HEK293 (cell line): ENCODE measurements at regions not wholly inside any gene's neighbourhood (a gene's known extent, or its start where the extent isn't known, plus 50 kb on each side); places are given as distances from the start of the nearest gene placed in this dataset.

Source experiments
- CTCF ChIA-PET: fragments of 350-600 bp; formaldehyde crosslinking; extraction: SDS; loops from one replicate; lab custom pipeline; 2021; ENCODE audit warnings: antibody characterized with exemption; lab: Yijun Ruan, JAX
- POLR2A ChIA-PET: fragments of 300-600 bp; formaldehyde crosslinking; extraction: SDS; loops from one replicate; lab custom pipeline; 2020; ENCODE audit warnings: antibody characterized with exemption, inconsistent platforms; lab: Yijun Ruan, JAX
- H3K27ac ChIP-seq: fragments of 200-500 bp; sonication (Bioruptor generic); 2 replicates; pipeline ENCODE4 v1.5.1; 2014; ENCODE audit warnings: low read depth, low read length, control low read depth, inconsistent platforms; ENCODE audit errors: extremely low read depth
- H3K36me3 ChIP-seq, 2 experiments: fragments of 200-500 bp in 1 of 2; sonication (Bioruptor generic) in 1 of 2; 1 replicate in 1 of 2; 2 replicates in 1 of 2; pipeline ENCODE4 v1.5.1; 2014 to 2017; ENCODE audit warnings: inconsistent platforms in 2 of 2, low read length in 2 of 2; ENCODE audit not compliant: control insufficient read depth in 2 of 2, insufficient read depth in 1 of 2
- H3K4me1 ChIP-seq: fragments of 200-500 bp; sonication (Bioruptor generic); 2 replicates; pipeline ENCODE4 v1.5.1; 2014; ENCODE audit warnings: mild to moderate bottlenecking, low read length, inconsistent platforms; ENCODE audit not compliant: control insufficient read depth, insufficient read depth
- H3K4me3 ChIP-seq: 2 replicates; pipeline ENCODE4 v1.5.1; 2011; ENCODE audit warnings: low read depth, mild to moderate bottlenecking, control low read depth, low read length, moderate library complexity
- H3K9me3 ChIP-seq: fragments of 200-500 bp; sonication (Bioruptor generic); 2 replicates; pipeline ENCODE4 v1.5.1; 2014; ENCODE audit warnings: low read depth, low read length, inconsistent platforms; ENCODE audit not compliant: control insufficient read depth, insufficient read depth
- BCL11A ChIP-seq: fragments of 450-650 bp; formaldehyde crosslinking; IDR thresholded peaks from 2 replicates; pipeline ENCODE4 v1.5.1; 2016; ENCODE audit warnings: low read depth, missing biosample characterization, missing genetic modification characterization
- FEZF1 ChIP-seq: fragments of 450-650 bp; formaldehyde crosslinking; IDR thresholded peaks from 2 replicates; pipeline ENCODE4 v1.5.1; 2016; ENCODE audit warnings: missing biosample characterization, missing genetic modification characterization
- GLIS1 ChIP-seq: fragments of 450-650 bp; formaldehyde crosslinking; IDR thresholded peaks from 2 replicates; pipeline ENCODE4 v1.5.1; 2016; ENCODE audit warnings: missing biosample characterization, missing genetic modification characterization
- HOXA7 ChIP-seq: sonication (generic); formaldehyde crosslinking; IDR thresholded peaks from 2 replicates; pipeline ENCODE4 v1.8.1; 2022; ENCODE audit warnings: missing genetic modification reagents, borderline replicate concordance
- KLF16 ChIP-seq: fragments of 450-650 bp; formaldehyde crosslinking; IDR thresholded peaks from 2 replicates; pipeline ENCODE4 v1.5.1; 2017; ENCODE audit warnings: missing biosample characterization, missing genetic modification characterization
- MYNN ChIP-seq: fragments of 450-650 bp; formaldehyde crosslinking; IDR thresholded peaks from 2 replicates; pipeline ENCODE4 v1.5.1; 2016; ENCODE audit warnings: missing biosample characterization, missing genetic modification characterization, borderline replicate concordance
- SALL2 ChIP-seq: fragments of 450-650 bp; formaldehyde crosslinking; IDR thresholded peaks from 2 replicates; pipeline ENCODE4 v1.5.0; 2017; ENCODE audit warnings: missing biosample characterization, mild to moderate bottlenecking, missing genetic modification characterization, borderline replicate concordance
- SCRT2 ChIP-seq: fragments of 450-650 bp; formaldehyde crosslinking; IDR thresholded peaks from 2 replicates; pipeline ENCODE4 v1.5.1; 2016; ENCODE audit warnings: missing biosample characterization, missing genetic modification characterization
- ZBTB21 ChIP-seq: fragments of 450-650 bp; formaldehyde crosslinking; IDR thresholded peaks from 2 replicates; pipeline ENCODE4 v1.5.1; 2017; ENCODE audit warnings: missing biosample characterization, missing genetic modification characterization
- ZBTB26 ChIP-seq: fragments of 450-650 bp; formaldehyde crosslinking; optimal IDR thresholded peaks from 2 replicates; pipeline ENCODE3; 2016; ENCODE audit warnings: missing biosample characterization, mild to moderate bottlenecking, missing genetic modification characterization
- ZFP3 ChIP-seq: fragments of 450-650 bp; formaldehyde crosslinking; IDR thresholded peaks from 2 replicates; pipeline ENCODE4 v1.5.1; 2016; ENCODE audit warnings: low read depth, missing biosample characterization, missing genetic modification characterization
- ZIC2 ChIP-seq: fragments of 450-650 bp; formaldehyde crosslinking; IDR thresholded peaks from 2 replicates; pipeline ENCODE4 v1.5.1; 2016; ENCODE audit warnings: missing biosample characterization, missing genetic modification characterization
- ZNF112 ChIP-seq: fragments of 450-650 bp; formaldehyde crosslinking; IDR thresholded peaks from 2 replicates; pipeline ENCODE4 v1.5.0; 2017; ENCODE audit warnings: missing biosample characterization, missing genetic modification characterization
- ZNF138 ChIP-seq: fragments of 450-650 bp; formaldehyde crosslinking; IDR thresholded peaks from 2 replicates; pipeline ENCODE4 v1.5.1; 2016; ENCODE audit warnings: missing biosample characterization, missing genetic modification characterization, borderline replicate concordance
- ZNF169 ChIP-seq: fragments of 450-650 bp; formaldehyde crosslinking; IDR thresholded peaks from 2 replicates; pipeline ENCODE4 v1.5.1; 2016; ENCODE audit warnings: missing biosample characterization, missing genetic modification characterization
- ZNF214 ChIP-seq: fragments of 450-650 bp; formaldehyde crosslinking; IDR thresholded peaks from 2 replicates; pipeline ENCODE4 v1.5.1; 2017; ENCODE audit warnings: missing biosample characterization, mild to moderate bottlenecking, missing genetic modification characterization, borderline replicate concordance
- ZNF302 ChIP-seq: fragments of 450-650 bp; formaldehyde crosslinking; IDR thresholded peaks from 2 replicates; pipeline ENCODE4 v1.5.1; 2016; ENCODE audit warnings: missing biosample characterization, missing genetic modification characterization, low read depth
- ZNF324 ChIP-seq: fragments of 450-650 bp; formaldehyde crosslinking; IDR thresholded peaks from 2 replicates; pipeline ENCODE4 v1.5.1; 2016; ENCODE audit warnings: missing biosample characterization, missing genetic modification characterization
- ZNF391 ChIP-seq: fragments of 450-650 bp; formaldehyde crosslinking; IDR thresholded peaks from 2 replicates; pipeline ENCODE4 v1.5.1; 2016; ENCODE audit warnings: low read depth, missing biosample characterization, missing genetic modification characterization, borderline replicate concordance
- ZNF398 ChIP-seq: fragments of 450-650 bp; formaldehyde crosslinking; IDR thresholded peaks from 2 replicates; pipeline ENCODE4 v1.5.1; 2017; ENCODE audit warnings: missing biosample characterization, missing genetic modification characterization
- ZNF416 ChIP-seq: fragments of 450-650 bp; formaldehyde crosslinking; IDR thresholded peaks from 2 replicates; pipeline ENCODE4 v1.5.1; 2016; ENCODE audit warnings: missing biosample characterization, missing genetic modification characterization
- ZNF426 ChIP-seq: fragments of 450-650 bp; formaldehyde crosslinking; IDR thresholded peaks from 2 replicates; pipeline ENCODE4 v1.5.1; 2017; ENCODE audit warnings: missing biosample characterization, missing genetic modification characterization, mild to moderate bottlenecking, inconsistent platforms, moderate library complexity
- ZNF488 ChIP-seq: fragments of 450-650 bp; formaldehyde crosslinking; IDR thresholded peaks from 2 replicates; pipeline ENCODE4 v1.5.1; 2016; ENCODE audit warnings: missing biosample characterization, missing genetic modification characterization
- ZNF544 ChIP-seq: fragments of 450-650 bp; formaldehyde crosslinking; IDR thresholded peaks from 2 replicates; pipeline ENCODE4 v1.5.0; 2017; ENCODE audit warnings: missing biosample characterization, missing genetic modification characterization
- ZNF624 ChIP-seq: fragments of 450-650 bp; formaldehyde crosslinking; IDR thresholded peaks from 2 replicates; pipeline ENCODE4 v1.5.1; 2017; ENCODE audit warnings: missing biosample characterization, missing genetic modification characterization
- ZNF639 ChIP-seq: fragments of 450-650 bp; formaldehyde crosslinking; IDR thresholded peaks from 2 replicates; pipeline ENCODE4 v1.5.1; 2016; ENCODE audit warnings: missing biosample characterization, missing genetic modification characterization
- ZXDB ChIP-seq: fragments of 450-650 bp; formaldehyde crosslinking; IDR thresholded peaks from 2 replicates; pipeline ENCODE4 v1.5.1; 2016; ENCODE audit warnings: missing biosample characterization, missing genetic modification characterization

- CTCF ChIA-PET: interaction anchor here (0.7 kb wide), 1 partner anchor 605 kb away, joined by 4 read pairs; no protein-coding TSS in a partner anchor
- Histone ChIP-seq H3K27ac (no peak overlapping the region), H3K36me3 (no peaks in the 10 kb centered on the region), H3K9me3 (no peaks in the 10 kb centered on the region), H3K4me3 (no peak overlapping the region), H3K4me1 (no peaks in the 10 kb centered on the region)
- POLR2A ChIA-PET: no interaction called here
- TF ChIP-seq HOXA7 (no peak), ZNF398 (no peak)
Observed at GRCh38 chr6:145267076-145267867, 468.0 kb downstream of the EPM2A start.

GRCh38 chr6:145270464-145270863 lies 464.9 kb downstream of the EPM2A start:
- H3K27ac ChIP-seq: no peak overlapping the region
- no peaks in the 10 kb centered on the region for H3K9me3 ChIP-seq
- POLR2A ChIA-PET: interaction anchor here (0.6 kb wide), 2 partner anchors 19 to 1945 kb away, joined by 3 read pairs; no protein-coding TSS in a partner anchor
- no peaks in the 10 kb centered on the region for H3K36me3 ChIP-seq
- TF ChIP-seq ZNF324 (tag by site-specific recombination) (no peak), ZBTB21 (tag by site-specific recombination) (no peak), ZBTB26 (tag by site-specific recombination) (no peak), ZNF488 (tag by site-specific recombination) (no peak), ZNF544 (tag by site-specific recombination) (no peak), SALL2 (tag by site-specific recombination) (no peak), ZNF391 (tag by site-specific recombination) (no peak), ZNF426 (no peak), ZNF624 (tag by site-specific recombination) (no peak), ZFP3 (tag by site-specific recombination) (no peak), ZXDB (tag by site-specific recombination) (no peak), ZNF169 (tag by site-specific recombination) (no peak)
- no peaks in the 10 kb centered on the region for H3K4me1 ChIP-seq
- H3K4me3 ChIP-seq: no peak overlapping the region
- CTCF ChIA-PET: interaction anchor here (0.7 to 1.1 kb wide), 2 partner anchors 102 to 363 kb away, joined by 3 read pairs; no protein-coding TSS in a partner anchor

- no peaks in the 10 kb centered on the region for H3K36me3 ChIP-seq
- no peaks in the 10 kb centered on the region for H3K9me3 ChIP-seq
- no peak overlapping the region for H3K27ac ChIP-seq
- ChIA-PET POLR2A (no interaction called here), CTCF (interaction anchor here (1.1 kb wide), 1 partner anchor 363 kb away, joined by 3 read pairs; no protein-coding TSS in a partner anchor)
- H3K4me3 ChIP-seq: no peak overlapping the region
- TF ChIP-seq ZNF639: no peak
- no peak for TF ChIP-seq ZNF112 (tag by site-specific recombination)
- TF ChIP-seq ZNF214 (tag by site-specific recombination): no peak
- TF ChIP-seq BCL11A (tag by site-specific recombination): no peak
- 0 out of 2 replicates have a peak, but pooled peaks have one; percentile 24 for TF ChIP-seq GLIS1 (tag by site-specific recombination)
- no peak for TF ChIP-seq SCRT2 (tag by site-specific recombination)
- TF ChIP-seq ZNF138: no peak
- TF ChIP-seq MYNN (tag by site-specific recombination): no peak
- TF ChIP-seq KLF16 (tag by site-specific recombination): no peak
- TF ChIP-seq ZNF302 (tag by site-specific recombination): no peak
- TF ChIP-seq ZIC2 (tag by site-specific recombination): peak; percentile 58
- TF ChIP-seq ZNF416 (tag by site-specific recombination): no peak
- no peak for TF ChIP-seq FEZF1 (tag by site-specific recombination)
- no peaks in the 10 kb centered on the region for H3K4me1 ChIP-seq
Observed at GRCh38 chr6:145271040-145271439, 464.3 kb downstream of the EPM2A start.
